ENCODE measurements at regions not wholly inside any gene's neighbourhood (a gene's known extent, or its start where the extent isn't known, plus 50 kb on each side); places are given as distances from the start of the nearest gene placed in this dataset.

GRCh38 chr12:92623386-92623785 is 79.4 kb upstream of the PLEKHG7 start:
- no peaks in the 10 kb centered on the region for H3K36me3 Mint-ChIP-seq (ENCODE audit: unreplicated experiment)
- H3K9me3 Mint-ChIP-seq (ENCODE audit: unreplicated experiment): no peaks in the 10 kb centered on the region
- no peak for TF ChIP-seq CTCF (IDR thresholded peaks at IDR 0.05; ENCODE audit: partially characterized antibody, unreplicated experiment)

GRCh38 chr12:92621833-92622232 is 81.0 kb upstream of the PLEKHG7 start:
- Mint-ChIP-seq H3K4me1 (ENCODE audit: low read depth, unreplicated experiment) (no peaks in the 10 kb centered on the region), H3K36me3 (ENCODE audit: unreplicated experiment) (no peaks in the 10 kb centered on the region), H3K9me3 (ENCODE audit: unreplicated experiment) (no peaks in the 10 kb centered on the region), H3K27me3 (ENCODE audit: unreplicated experiment) (no peaks in the 10 kb centered on the region), H3K4me3 (ENCODE audit: unreplicated experiment) (no peak overlapping the region), H3K27ac (ENCODE audit: unreplicated experiment) (no peak overlapping the region)
- no peak for DNase-seq
- TF ChIP-seq CTCF (IDR thresholded peaks at IDR 0.05; ENCODE audit: partially characterized antibody, unreplicated experiment): no peak

More at GRCh38 chr12:92623386-92623785, 79.4 kb upstream of the PLEKHG7 start:
- DNase-seq: no peak
- no peaks in the 10 kb centered on the region for H3K27me3 Mint-ChIP-seq (ENCODE audit: unreplicated experiment)
- H3K4me3 Mint-ChIP-seq (ENCODE audit: unreplicated experiment): no peak overlapping the region
- no peak overlapping the region for H3K27ac Mint-ChIP-seq (ENCODE audit: unreplicated experiment)
- no peaks in the 10 kb centered on the region for H3K4me1 Mint-ChIP-seq (ENCODE audit: low read depth, unreplicated experiment)

GRCh38 chr12:92621312-92621711 is 81.5 kb upstream of the PLEKHG7 start:
- Mint-ChIP-seq H3K9me3 (ENCODE audit: unreplicated experiment) (no peaks in the 10 kb centered on the region), H3K4me1 (ENCODE audit: low read depth, unreplicated experiment) (no peaks in the 10 kb centered on the region), H3K27me3 (ENCODE audit: unreplicated experiment) (no peaks in the 10 kb centered on the region), H3K36me3 (ENCODE audit: unreplicated experiment) (no peaks in the 10 kb centered on the region), H3K27ac (ENCODE audit: unreplicated experiment) (no peak overlapping the region), H3K4me3 (ENCODE audit: unreplicated experiment) (no peak overlapping the region)
- TF ChIP-seq CTCF (IDR thresholded peaks at IDR 0.05; ENCODE audit: partially characterized antibody, unreplicated experiment): no peak
- no peak for DNase-seq

GRCh38 chr12:92619730-92620684 is 82.8 kb upstream of the PLEKHG7 start:
- no peaks in the 10 kb centered on the region for H3K9me3 Mint-ChIP-seq (ENCODE audit: unreplicated experiment)
- no peak overlapping the region for H3K27ac Mint-ChIP-seq (ENCODE audit: unreplicated experiment)
- H3K4me3 Mint-ChIP-seq (ENCODE audit: unreplicated experiment): no peak overlapping the region
- no peaks in the 10 kb centered on the region for H3K36me3 Mint-ChIP-seq (ENCODE audit: unreplicated experiment)
- H3K27me3 Mint-ChIP-seq (ENCODE audit: unreplicated experiment): no peaks in the 10 kb centered on the region
- no peak for DNase-seq
- TF ChIP-seq CTCF (IDR thresholded peaks at IDR 0.05; ENCODE audit: partially characterized antibody, unreplicated experiment): no peak
- no peaks in the 10 kb centered on the region for H3K4me1 Mint-ChIP-seq (ENCODE audit: low read depth, unreplicated experiment)

GRCh38 chr12:92619026-92619425 is 83.8 kb upstream of the PLEKHG7 start:
- Mint-ChIP-seq H3K27ac (ENCODE audit: unreplicated experiment) (no peak overlapping the region), H3K36me3 (ENCODE audit: unreplicated experiment) (no peaks in the 10 kb centered on the region), H3K4me1 (ENCODE audit: low read depth, unreplicated experiment) (no peaks in the 10 kb centered on the region), H3K9me3 (ENCODE audit: unreplicated experiment) (peaks cover 3% of the 10 kb centered on the region), H3K4me3 (ENCODE audit: unreplicated experiment) (no peak overlapping the region), H3K27me3 (ENCODE audit: unreplicated experiment) (no peaks in the 10 kb centered on the region)
- no peak for TF ChIP-seq CTCF (IDR thresholded peaks at IDR 0.05; ENCODE audit: partially characterized antibody, unreplicated experiment)
- DNase-seq: no peak
